Common myeloid progenitor, CD34-positive (primary cell): ENCODE measurements at regions not wholly inside any gene's neighbourhood (a gene's known extent, or its start where the extent isn't known, plus 50 kb on each side); places are given as distances from the start of the nearest gene placed in this dataset.

Source experiments
- CTCF ChIA-PET: fragments of 350-600 bp; sonication (Branson Sonifier 250); formaldehyde crosslinking; loops from one replicate; lab custom pipeline; 2021; ENCODE audit warnings: antibody characterized with exemption; lab: Charles Lee
- POLR2A ChIA-PET: fragments of 350-600 bp; sonication (Branson Sonifier 250); formaldehyde crosslinking; loops from one replicate; lab custom pipeline; 2021; ENCODE audit warnings: antibody characterized with exemption; lab: Charles Lee
- DNase-seq, 3 donors: peaks; one replicate each; pipeline versions ENCODE4 v3.0.0 to v3.0.0-alpha.2; 2013
- H3K27ac ChIP-seq, 2 experiments: 1 replicate in 1 of 2; 2 replicates in 1 of 2; pipeline ENCODE4 v1.7.0; 2013; ENCODE audit warnings: inconsistent platforms in 2 of 2, low read length in 2 of 2, mild to moderate bottlenecking in 2 of 2, low read depth in 1 of 2, moderate library complexity in 1 of 2; ENCODE audit not compliant: severe bottlenecking in 2 of 2, insufficient read depth in 1 of 2, poor library complexity in 1 of 2
- H3K27me3 ChIP-seq, 5 experiments: replicated peaks in 2 of 5; 1 replicate in 3 of 5; 2 replicates in 2 of 5; pipeline versions ENCODE4 v1.6.1 to v1.7.0; 2013; ENCODE audit warnings: low read length in 4 of 5, mild to moderate bottlenecking in 2 of 5, moderate library complexity in 2 of 5, inconsistent platforms in 1 of 5; ENCODE audit not compliant: insufficient read depth in 5 of 5, control insufficient read depth in 4 of 5
- H3K36me3 ChIP-seq, 4 experiments: 1 replicate in 2 of 4; 2 replicates in 2 of 4; pipeline versions ENCODE4 v1.6.1 to v1.7.0; 2013; ENCODE audit warnings: low read length in 3 of 4, control low read depth in 1 of 4, mild to moderate bottlenecking in 1 of 4; ENCODE audit not compliant: control insufficient read depth in 4 of 4, insufficient read depth in 4 of 4
- H3K4me1 ChIP-seq, 4 experiments: 1 replicate in 3 of 4; 2 replicates in 1 of 4; pipeline versions ENCODE4 v1.6.1 to v1.7.1; 2013; ENCODE audit warnings: low read length in 3 of 4, mild to moderate bottlenecking in 3 of 4, control low read depth in 1 of 4, inconsistent platforms in 1 of 4, moderate library complexity in 1 of 4; ENCODE audit not compliant: control insufficient read depth in 4 of 4, insufficient read depth in 4 of 4; ENCODE audit errors: control extremely low read depth in 1 of 4
- H3K4me3 ChIP-seq, 7 experiments: 1 replicate in 4 of 7; 2 replicates in 3 of 7; pipeline versions ENCODE4 v1.5.1 to v1.7.0; 2013; ENCODE audit warnings: mild to moderate bottlenecking in 7 of 7, low read length in 6 of 7, moderate library complexity in 6 of 7, inconsistent platforms in 2 of 7, low read depth in 2 of 7, control low read depth in 1 of 7; ENCODE audit not compliant: insufficient read depth in 4 of 7, control insufficient read depth in 1 of 7; ENCODE audit errors: extremely low read depth in 1 of 7
- H3K9me3 ChIP-seq, 5 experiments: 1 replicate in 4 of 5; 2 replicates in 1 of 5; pipeline versions ENCODE4 v1.6.1 to v1.7.1; 2013; ENCODE audit warnings: low read length in 4 of 5, mild to moderate bottlenecking in 2 of 5, inconsistent platforms in 1 of 5, low read depth in 1 of 5, moderate library complexity in 1 of 5; ENCODE audit not compliant: control insufficient read depth in 4 of 5, insufficient read depth in 2 of 5; ENCODE audit errors: control extremely low read depth in 1 of 5
- WGBS: methylation state at CpG from one replicate; pipeline ENCODE4 v1.1.5; 2013; ENCODE audit not compliant: insufficient coverage; 5-methylcytosine and 5-hydroxymethylcytosine counted together

- no peaks in the 10 kb centered on the region for H3K4me1 ChIP-seq
- DNase-seq, result no peak
- POLR2A ChIA-PET, result no interaction called here
- no peaks in the 10 kb centered on the region for H3K36me3 ChIP-seq
- H3K27me3 ChIP-seq, result peaks cover 0 to 17% (median 5%) of the 10 kb centered on the region in 5 experiments
- H3K27ac ChIP-seq, result no peak overlapping the region
- CTCF ChIA-PET, result no interaction called here
- no peak overlapping the region for H3K4me3 ChIP-seq
- 100% methylated on average over 1 of the region's 2 CpGs for WGBS
- no peaks in the 10 kb centered on the region for H3K9me3 ChIP-seq
Observed at GRCh38 chr20:22495789-22496188, 88.6 kb downstream of the FOXA2 start.

- ChIA-PET CTCF (no interaction called here), POLR2A (no interaction called here)
- WGBS, result 90% methylated on average over 2 of the region's 2 CpGs
- H3K27ac ChIP-seq, result no peak overlapping the region
- H3K36me3 ChIP-seq, result no peaks in the 10 kb centered on the region
- H3K9me3 ChIP-seq, result no peaks in the 10 kb centered on the region
- DNase-seq, result no peak
- H3K4me1 ChIP-seq, result no peaks in the 10 kb centered on the region
- H3K4me3 ChIP-seq, result no peak overlapping the region
- H3K27me3 ChIP-seq, result peaks cover 0 to 19% (median 8%) of the 10 kb centered on the region in 5 experiments
Observed at GRCh38 chr20:22495172-22495571, 89.2 kb downstream of the FOXA2 start.

GRCh38 chr20:22492497-22492896 is 91.9 kb downstream of the FOXA2 start:
- CTCF ChIA-PET, result no interaction called here
- no peak overlapping the region for H3K4me3 ChIP-seq

GRCh38 chr20:22491194-22491505 is 93.2 kb downstream of the FOXA2 start:
- no peaks in the 10 kb centered on the region for H3K4me1 ChIP-seq
- H3K9me3 ChIP-seq, result peaks cover 0 to 2% (median 0%) of the 10 kb centered on the region in 5 experiments
- no peak overlapping the region for H3K27ac ChIP-seq
- no peak for DNase-seq
- peaks cover 0 to 17% (median 8%) of the 10 kb centered on the region in 5 experiments for H3K27me3 ChIP-seq
- no CpG with 5 or more reads among the region's 3 CpGs for WGBS
- no peaks in the 10 kb centered on the region for H3K36me3 ChIP-seq
- H3K4me3 ChIP-seq, result no peak overlapping the region
- ChIA-PET CTCF (interaction anchor here (0.7 kb wide), 1 partner anchor 581 kb away, joined by 3 read pairs; no protein-coding TSS in a partner anchor), POLR2A (interaction anchor here (0.7 kb wide), 1 partner anchor 1729 kb away, joined by 3 read pairs; no protein-coding TSS in a partner anchor)

More at GRCh38 chr20:22492497-22492896, 91.9 kb downstream of the FOXA2 start:
- Histone ChIP-seq H3K9me3 (peaks cover 0 to 2% (median 0%) of the 10 kb centered on the region in 5 experiments), H3K36me3 (no peaks in the 10 kb centered on the region), H3K4me1 (no peaks in the 10 kb centered on the region), H3K27ac (no peak overlapping the region), H3K27me3 (peaks cover 0 to 20% (median 8%) of the 10 kb centered on the region in 5 experiments)
- DNase-seq, result no peak
- WGBS, result 100% methylated on average over 2 of the region's 2 CpGs
- POLR2A ChIA-PET, result no interaction called here

- Histone ChIP-seq H3K27ac (no peak overlapping the region), H3K4me1 (no peaks in the 10 kb centered on the region), H3K9me3 (peaks cover 0 to 2% (median 0%) of the 10 kb centered on the region in 5 experiments), H3K36me3 (no peaks in the 10 kb centered on the region), H3K4me3 (no peak overlapping the region), H3K27me3 (peaks cover 0 to 20% (median 8%) of the 10 kb centered on the region in 5 experiments)
- ChIA-PET CTCF (no interaction called here), POLR2A (interaction anchor here (0.7 kb wide), 1 partner anchor 1730 kb away, joined by 3 read pairs; no protein-coding TSS in a partner anchor)
- 74% methylated on average over 17 of the region's 23 CpGs for WGBS
- peak in 1 of 3 donors; percentile 2 for DNase-seq
Observed at GRCh38 chr20:22490287-22491193, 93.8 kb downstream of the FOXA2 start.

GRCh38 chr20:22489626-22490286 is 94.6 kb downstream of the FOXA2 start:
- Histone ChIP-seq H3K4me1 (no peaks in the 10 kb centered on the region), H3K4me3 (no peak overlapping the region), H3K27ac (no peak overlapping the region), H3K9me3 (peaks cover 0 to 2% (median 0%) of the 10 kb centered on the region in 5 experiments), H3K36me3 (no peaks in the 10 kb centered on the region), H3K27me3 (peaks cover 0 to 20% (median 3%) of the 10 kb centered on the region in 5 experiments)
- ChIA-PET CTCF (no interaction called here), POLR2A (no interaction called here)
- DNase-seq, result no peak
- WGBS, result 95% methylated on average over 2 of the region's 11 CpGs

- H3K9me3 ChIP-seq, result peaks cover 0 to 1% (median 0%) of the 10 kb centered on the region in 5 experiments
- no peaks in the 10 kb centered on the region for H3K4me1 ChIP-seq
- H3K27ac ChIP-seq, result no peak overlapping the region
- H3K4me3 ChIP-seq, result no peak overlapping the region
- H3K27me3 ChIP-seq, result peaks cover 0 to 7% (median 4%) of the 10 kb centered on the region in 5 experiments
- H3K36me3 ChIP-seq, result no peaks in the 10 kb centered on the region
- CTCF ChIA-PET, result no interaction called here
- DNase-seq, result no peak
- WGBS, result 51% methylated on average over 2 of the region's 4 CpGs
- POLR2A ChIA-PET, result no interaction called here
Observed at GRCh38 chr20:22480336-22480735, 104.0 kb downstream of the FOXA2 start.
